ENCODE measurements at regions not wholly inside any gene's neighbourhood (a gene's known extent, or its start where the extent isn't known, plus 50 kb on each side); places are given as distances from the start of the nearest gene placed in this dataset.

GRCh38 chr11:36837831-36838437, 239.9 kb upstream of the RAG2 start:
- ChIA-PET POLR2A (no interaction called here), CTCF (interaction anchor here (1.1 to 1.2 kb wide), 2 partner anchors 15 to 90 kb away, joined by 3 read pairs; no protein-coding TSS in a partner anchor)
- DNase-seq (ENCODE audit: extremely low spot score): no peak
- TF ChIP-seq, protein P1, sequence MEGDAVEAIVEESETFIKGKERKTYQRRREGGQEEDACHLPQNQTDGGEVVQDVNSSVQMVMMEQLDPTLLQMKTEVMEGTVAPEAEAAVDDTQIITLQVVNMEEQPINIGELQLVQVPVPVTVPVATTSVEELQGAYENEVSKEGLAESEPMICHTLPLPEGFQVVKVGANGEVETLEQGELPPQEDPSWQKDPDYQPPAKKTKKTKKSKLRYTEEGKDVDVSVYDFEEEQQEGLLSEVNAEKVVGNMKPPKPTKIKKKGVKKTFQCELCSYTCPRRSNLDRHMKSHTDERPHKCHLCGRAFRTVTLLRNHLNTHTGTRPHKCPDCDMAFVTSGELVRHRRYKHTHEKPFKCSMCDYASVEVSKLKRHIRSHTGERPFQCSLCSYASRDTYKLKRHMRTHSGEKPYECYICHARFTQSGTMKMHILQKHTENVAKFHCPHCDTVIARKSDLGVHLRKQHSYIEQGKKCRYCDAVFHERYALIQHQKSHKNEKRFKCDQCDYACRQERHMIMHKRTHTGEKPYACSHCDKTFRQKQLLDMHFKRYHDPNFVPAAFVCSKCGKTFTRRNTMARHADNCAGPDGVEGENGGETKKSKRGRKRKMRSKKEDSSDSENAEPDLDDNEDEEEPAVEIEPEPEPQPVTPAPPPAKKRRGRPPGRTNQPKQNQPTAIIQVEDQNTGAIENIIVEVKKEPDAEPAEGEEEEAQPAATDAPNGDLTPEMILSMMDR (IDR thresholded peaks at IDR 0.05; ENCODE audit: control extremely low read depth, extremely low read depth, low read depth, missing control alignments): no peak

GRCh38 chr11:36825251-36825650, 227.2 kb upstream of the RAG2 start:
- POLR2A ChIA-PET: no interaction called here
- CTCF ChIA-PET: interaction anchor here (1.0 to 1.5 kb wide), 3 partner anchors 11 to 78 kb away, joined by 4 to 5 read pairs (median 5); no protein-coding TSS in a partner anchor
- no peak for DNase-seq (ENCODE audit: extremely low spot score)
- TF ChIP-seq, protein P1 (IDR thresholded peaks at IDR 0.05; ENCODE audit: control extremely low read depth, extremely low read depth, low read depth, missing control alignments): no peak

- ChIA-PET POLR2A (no interaction called here), CTCF (interaction anchor here (1.3 to 1.5 kb wide), 3 partner anchors 10 to 77 kb away, joined by 3 to 5 read pairs (median 5); no protein-coding TSS in a partner anchor)
- no peak for DNase-seq (ENCODE audit: extremely low spot score)
- TF ChIP-seq, protein P1 (IDR thresholded peaks at IDR 0.05; ENCODE audit: control extremely low read depth, extremely low read depth, low read depth, missing control alignments): no peak
Observed at GRCh38 chr11:36824349-36824748, 226.3 kb upstream of the RAG2 start.

- TF ChIP-seq, protein P1 (IDR thresholded peaks at IDR 0.05; ENCODE audit: control extremely low read depth, extremely low read depth, low read depth, missing control alignments): no peak
- ChIA-PET POLR2A (no interaction called here), CTCF (interaction anchor here (0.9 to 1.5 kb wide), 2 partner anchors 8 to 10 kb away, joined by 3 read pairs; no protein-coding TSS in a partner anchor)
- no peak for DNase-seq (ENCODE audit: extremely low spot score)
Observed at GRCh38 chr11:36822829-36823228, 224.8 kb upstream of the RAG2 start.

GRCh38 chr11:36818410-36818809, 220.4 kb upstream of the RAG2 start:
- ChIA-PET CTCF (interaction anchor here (1.5 kb wide), 1 partner anchor 13 kb away, joined by 3 read pairs; no protein-coding TSS in a partner anchor), POLR2A (no interaction called here)
- TF ChIP-seq, protein P1 (IDR thresholded peaks at IDR 0.05; ENCODE audit: control extremely low read depth, extremely low read depth, low read depth, missing control alignments): no peak
- peak; percentile 18 for DNase-seq (ENCODE audit: extremely low spot score)

- DNase-seq (ENCODE audit: extremely low spot score): no peak
- TF ChIP-seq, protein P1 (IDR thresholded peaks at IDR 0.05; ENCODE audit: control extremely low read depth, extremely low read depth, low read depth, missing control alignments): no peak
- CTCF ChIA-PET: interaction anchor here (1.1 to 1.5 kb wide), 4 partner anchors 9 to 28 kb away, joined by 3 to 4 read pairs (median 4); no protein-coding TSS in a partner anchor
- POLR2A ChIA-PET: no interaction called here
Observed at GRCh38 chr11:36817336-36817965, 219.4 kb upstream of the RAG2 start.

Measured in GM10248 (cell line).